Activated CD8-positive, alpha-beta T cell treated with anti-CD3 and anti-CD28 coated beads for 36 hours (primary cell): ENCODE measurements at regions not wholly inside any gene's neighbourhood (a gene's known extent, or its start where the extent isn't known, plus 50 kb on each side); places are given as distances from the start of the nearest gene placed in this dataset.

ENCODE experiments used
- ATAC-seq: fragments of 200-7000 bp; cut with Tn5 transposase; one replicate; pipeline ENCODE4 v1.10.0; 2021; ENCODE audit warnings: mild to moderate bottlenecking, moderate library complexity
- CTCF ChIA-PET: fragments of 350-600 bp; sonication (Branson Sonifier 250); formaldehyde crosslinking; loops from one replicate; lab custom pipeline; 2021; ENCODE audit warnings: antibody characterized with exemption; lab: Charles Lee
- POLR2A ChIA-PET: fragments of 350-600 bp; sonication (Branson Sonifier 250); formaldehyde crosslinking; loops from one replicate; lab custom pipeline; 2021; ENCODE audit warnings: antibody characterized with exemption; lab: Charles Lee
- DNase-seq: peaks from one replicate; pipeline ENCODE4 v3.0.0-alpha.2; 2020
- H3K27ac Mint-ChIP-seq: one replicate; pipeline ENCODE4 v1.8.0; 2021; ENCODE audit warnings: mild to moderate bottlenecking, mixed read lengths
- H3K27me3 Mint-ChIP-seq: one replicate; pipeline ENCODE4 v1.8.0; 2021; ENCODE audit warnings: mixed read lengths
- H3K36me3 Mint-ChIP-seq: one replicate; pipeline ENCODE4 v1.8.0; 2021; ENCODE audit warnings: low read depth, mixed read lengths
- H3K4me1 Mint-ChIP-seq: one replicate; pipeline ENCODE4 v1.8.0; 2021; ENCODE audit warnings: low read depth, mixed read lengths
- H3K4me3 Mint-ChIP-seq: one replicate; pipeline ENCODE4 v1.8.0; 2021; ENCODE audit warnings: mild to moderate bottlenecking, moderate library complexity, mixed read lengths
- H3K9me3 Mint-ChIP-seq: one replicate; pipeline ENCODE4 v1.8.0; 2021; ENCODE audit warnings: mixed read lengths
- CTCF ChIP-seq: fragments of 200-600 bp; IDR thresholded peaks from one replicate; pipeline ENCODE4 v1.8.0; 2022; ENCODE audit warnings: antibody characterized with exemption, mild to moderate bottlenecking
- intact Hi-C: fragments of 100-400 bp; cut with micrococcal nuclease; formaldehyde crosslinking; loops from one replicate; pipeline ENCODE4 v1.10.0; 2022

- no peaks in the 10 kb centered on the region for H3K36me3 Mint-ChIP-seq
- no peaks in the 10 kb centered on the region for H3K27me3 Mint-ChIP-seq
- ChIA-PET POLR2A (no interaction called here), CTCF (no interaction called here)
- no peak for DNase-seq
- H3K4me1 Mint-ChIP-seq: no peaks in the 10 kb centered on the region
- no peak for TF ChIP-seq CTCF
- no peaks in the 10 kb centered on the region for H3K9me3 Mint-ChIP-seq
- intact Hi-C loops: no loop called here
- ATAC-seq: no peak
- H3K27ac Mint-ChIP-seq: no peak overlapping the region
- no peak overlapping the region for H3K4me3 Mint-ChIP-seq
Observed at GRCh38 chr10:56240471-56240870, 120.6 kb downstream of the ZWINT start.

DNA sequence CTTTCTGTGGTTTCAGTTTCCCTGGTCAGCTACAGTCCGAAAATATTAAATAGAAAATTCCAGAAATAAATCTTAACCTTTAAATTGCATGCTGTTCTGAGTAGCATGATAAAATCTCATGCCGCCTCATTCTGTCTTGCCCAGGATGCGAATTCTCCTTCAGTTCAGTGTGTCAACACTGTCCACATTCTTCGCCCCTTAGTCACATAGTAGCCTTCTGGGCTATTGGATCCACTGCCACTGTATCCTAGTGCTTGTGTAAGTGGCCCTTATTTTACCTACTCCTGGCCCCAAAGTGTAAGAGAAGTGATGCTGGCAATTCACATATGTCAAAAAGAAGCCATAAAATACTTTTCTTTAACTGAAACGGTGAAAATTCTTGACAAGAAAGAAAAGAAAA lies 129.6 kb downstream of the ZWINT start:
- no peak overlapping the region for H3K4me3 Mint-ChIP-seq
- H3K9me3 Mint-ChIP-seq: peaks cover 2% of the 10 kb centered on the region
- ChIA-PET CTCF (no interaction called here), POLR2A (no interaction called here)
- H3K27me3 Mint-ChIP-seq: no peaks in the 10 kb centered on the region
- TF ChIP-seq CTCF: no peak
- H3K27ac Mint-ChIP-seq: no peak overlapping the region
- intact Hi-C loops: no loop called here
- H3K36me3 Mint-ChIP-seq: no peaks in the 10 kb centered on the region
- H3K4me1 Mint-ChIP-seq: no peaks in the 10 kb centered on the region
- ATAC-seq (no peak), DNase-seq (no peak)

DNA sequence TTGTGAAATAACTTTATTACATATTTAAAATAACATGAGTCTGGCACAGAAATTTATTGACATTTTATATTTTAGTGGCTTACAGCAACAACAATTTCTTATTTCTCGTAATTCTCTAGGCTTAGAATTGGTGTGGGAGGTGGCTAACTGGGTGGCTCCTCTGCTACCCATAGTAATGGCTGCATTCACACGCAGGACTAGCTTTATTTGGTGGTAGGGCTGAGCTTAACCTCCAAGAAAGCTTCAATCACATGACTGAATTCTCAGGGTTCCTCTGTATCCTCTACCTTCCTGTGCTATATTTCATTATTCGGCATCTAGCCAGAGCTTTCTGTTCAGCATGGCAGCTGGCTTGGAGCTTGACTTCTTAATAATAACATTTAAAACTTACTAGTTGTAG lies 138.8 kb downstream of the ZWINT start:
- intact Hi-C loops: no loop called here
- no peaks in the 10 kb centered on the region for H3K36me3 Mint-ChIP-seq
- ChIA-PET CTCF (no interaction called here), POLR2A (no interaction called here)
- no peak for ATAC-seq
- no peaks in the 10 kb centered on the region for H3K27me3 Mint-ChIP-seq
- no peaks in the 10 kb centered on the region for H3K4me1 Mint-ChIP-seq
- DNase-seq: no peak
- H3K27ac Mint-ChIP-seq: no peak overlapping the region
- no peak for TF ChIP-seq CTCF
- no peak overlapping the region for H3K4me3 Mint-ChIP-seq
- H3K9me3 Mint-ChIP-seq: no peaks in the 10 kb centered on the region

- Mint-ChIP-seq H3K27ac (no peak overlapping the region), H3K9me3 (peaks cover 19% of the 10 kb centered on the region), H3K4me3 (no peak overlapping the region), H3K36me3 (no peaks in the 10 kb centered on the region), H3K27me3 (no peaks in the 10 kb centered on the region), H3K4me1 (no peaks in the 10 kb centered on the region)
- TF ChIP-seq CTCF: no peak
- DNase-seq (no peak), ATAC-seq (no peak)
- CTCF ChIA-PET: no interaction called here
- intact Hi-C loops: no loop called here
- POLR2A ChIA-PET: no interaction called here
Observed at GRCh38 chr10:56212951-56213350, 148.1 kb downstream of the ZWINT start.

DNA sequence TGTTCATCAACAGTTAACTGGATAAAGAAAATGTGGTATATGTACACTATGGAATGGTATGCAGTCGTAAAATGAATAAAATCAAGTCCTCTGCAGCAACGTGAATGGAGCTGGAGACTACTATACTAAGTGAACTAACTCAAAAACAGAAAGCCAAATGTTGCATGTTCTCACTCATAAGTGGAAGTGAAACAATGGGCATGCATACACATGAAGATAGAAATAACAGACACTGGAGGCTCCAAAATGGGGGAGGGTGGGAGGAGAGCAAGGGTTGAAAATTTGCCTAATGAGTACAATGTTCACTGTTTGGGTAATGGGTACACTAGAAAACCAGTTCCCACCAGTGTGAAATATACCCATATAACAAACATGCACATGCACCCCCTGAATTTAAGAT lies 179.5 kb downstream of the ZWINT start:
- no peak overlapping the region for H3K27ac Mint-ChIP-seq
- intact Hi-C loops: no loop called here
- no peak overlapping the region for H3K4me3 Mint-ChIP-seq
- H3K9me3 Mint-ChIP-seq: peaks cover 4% of the 10 kb centered on the region
- no peak for DNase-seq
- CTCF ChIA-PET: no interaction called here
- POLR2A ChIA-PET: no interaction called here
- H3K36me3 Mint-ChIP-seq: no peaks in the 10 kb centered on the region
- no peaks in the 10 kb centered on the region for H3K4me1 Mint-ChIP-seq
- TF ChIP-seq CTCF: no peak
- ATAC-seq: no peak
- no peaks in the 10 kb centered on the region for H3K27me3 Mint-ChIP-seq
